ENCODE measurements at regions not wholly inside any gene's neighbourhood (a gene's known extent, or its start where the extent isn't known, plus 50 kb on each side); places are given as distances from the start of the nearest gene placed in this dataset.

GRCh38 chrX:102067966-102068723 is 57.3 kb upstream of the TCEAL2 start:
- peak in 1 of 2 donors; percentile 9 for DNase-seq

GRCh38 chrX:102063445-102064074 is 61.9 kb upstream of the TCEAL2 start:
- DNase-seq = no peak

- no peak for DNase-seq
Measured at GRCh38 chrX:102044496-102044895, 81.0 kb upstream of the TCEAL2 start.

GRCh38 chrX:102043380-102043779 is 82.1 kb upstream of the TCEAL2 start:
- no peak for DNase-seq

- no peak for DNase-seq
Measured at GRCh38 chrX:102042372-102043325, 82.8 kb upstream of the TCEAL2 start.

GRCh38 chrX:102029026-102029425 is 96.5 kb upstream of the TCEAL2 start:
- no peak for DNase-seq

GRCh38 chrX:102018208-102018607 is 86.4 kb upstream of the ZMAT1 start:
- DNase-seq = no peak

GRCh38 chrX:102008901-102009300 is 77.1 kb upstream of the ZMAT1 start:
- DNase-seq = no peak

GRCh38 chrX:101999644-102000539 is 68.1 kb upstream of the ZMAT1 start:
- no peak for DNase-seq

GRCh38 chrX:101993335-101993734 is 61.5 kb upstream of the ZMAT1 start:
- no peak for DNase-seq

GRCh38 chrX:101986586-101986985 is 54.8 kb upstream of the ZMAT1 start:
- DNase-seq = no peak

Measured in inflammatory macrophage (primary cell).